IMR-90 (cell line): ENCODE measurements at regions not wholly inside any gene's neighbourhood (a gene's known extent, or its start where the extent isn't known, plus 50 kb on each side); places are given as distances from the start of the nearest gene placed in this dataset.

Experiments used
- ATAC-seq: fragments of 200-7000 bp; cut with Tn5 transposase; 2 replicates; pipeline ENCODE4 v1.9.1; 2020; ENCODE audit warnings: low read depth, mild to moderate bottlenecking, moderate library complexity
- BruUV-seq: library from RNA; stranded (reverse); fragments of 400-500 nt; replicated peaks from 2 replicates; lab custom pipeline; 2021; lab: Mats Ljungman, UMichigan
- CTCF ChIA-PET: fragments of 300-600 bp; formaldehyde crosslinking; extraction: SDS; loops from one replicate; lab custom pipeline; 2021; ENCODE audit warnings: antibody characterized with exemption; lab: Yijun Ruan, JAX
- POLR2A ChIA-PET: fragments of 300-600 bp; sonication (Branson Sonifier 250); formaldehyde crosslinking; loops from one replicate; lab custom pipeline; 2022; ENCODE audit warnings: antibody characterized with exemption; ENCODE audit not compliant: unreplicated experiment; lab: Charles Lee
- DNase-seq: peaks from one replicate; pipeline ENCODE4 v3.0.0; 2013
- H2AFZ ChIP-seq: replicated peaks from 2 replicates; pipeline ENCODE3; 2013; ENCODE audit warnings: low read length, mild to moderate bottlenecking; ENCODE audit not compliant: poor library complexity
- H2AK5ac ChIP-seq: 2 replicates; pipeline ENCODE4 v1.6.1; 2013; ENCODE audit warnings: low read depth, low read length, inconsistent platforms
- H2AK9ac ChIP-seq: replicated peaks from 2 replicates; pipeline ENCODE3; 2013; ENCODE audit warnings: mild to moderate bottlenecking, low read depth, low read length, moderate library complexity; ENCODE audit not compliant: poor library complexity
- H2BK120ac ChIP-seq: 2 replicates; pipeline ENCODE4 v1.6.1; 2013; ENCODE audit warnings: low read depth, low read length, inconsistent platforms
- H2BK15ac ChIP-seq: 3 replicates; pipeline ENCODE4 v1.6.1; 2013; ENCODE audit warnings: low read depth, low read length, inconsistent platforms
- H2BK20ac ChIP-seq: 2 replicates; pipeline ENCODE4 v1.6.1; 2013; ENCODE audit warnings: low read depth, mild to moderate bottlenecking, inconsistent platforms, low read length, moderate library complexity
- H2BK5ac ChIP-seq: 2 replicates; pipeline ENCODE4 v1.6.1; 2013; ENCODE audit warnings: mild to moderate bottlenecking, low read depth, low read length, inconsistent platforms; ENCODE audit not compliant: poor library complexity, severe bottlenecking
- H3K14ac ChIP-seq: replicated peaks from 2 replicates; pipeline ENCODE4 v1.6.1; 2013; ENCODE audit warnings: low read depth, low read length, inconsistent platforms
- H3K18ac ChIP-seq: 2 replicates; pipeline ENCODE4 v1.6.1; 2013; ENCODE audit warnings: low read depth, low read length, control low read depth
- H3K23ac ChIP-seq: 2 replicates; pipeline ENCODE4 v1.6.1; 2013; ENCODE audit warnings: low read depth, low read length, inconsistent platforms
- H3K27ac ChIP-seq: 2 replicates; pipeline ENCODE4 v1.5.1; 2013; ENCODE audit warnings: mild to moderate bottlenecking, control low read depth, low read length; ENCODE audit not compliant: insufficient read depth
- H3K27me3 ChIP-seq: 2 replicates; pipeline ENCODE4 v1.6.1; 2013; ENCODE audit warnings: low read length; ENCODE audit not compliant: control insufficient read depth, insufficient read depth
- H3K36me3 ChIP-seq: 2 replicates; pipeline ENCODE4 v1.6.1; 2013; ENCODE audit warnings: low read length, mixed read lengths; ENCODE audit not compliant: control insufficient read depth, insufficient read depth
- H3K4ac ChIP-seq: 2 replicates; pipeline ENCODE4 v1.6.1; 2013; ENCODE audit warnings: low read depth, low read length, inconsistent platforms
- H3K4me1 ChIP-seq: 2 replicates; pipeline ENCODE4 v1.6.1; 2013; ENCODE audit warnings: low read length, mixed read lengths; ENCODE audit not compliant: control insufficient read depth, insufficient read depth
- H3K4me2 ChIP-seq: 2 replicates; pipeline ENCODE4 v1.6.1; 2013; ENCODE audit warnings: low read depth, mild to moderate bottlenecking, control low read depth, low read length, moderate library complexity
- H3K4me3 ChIP-seq: 2 replicates; pipeline ENCODE4 v1.5.1; 2013; ENCODE audit warnings: low read depth, mild to moderate bottlenecking, control low read depth, low read length, moderate library complexity; ENCODE audit not compliant: insufficient read depth
- H3K56ac ChIP-seq: 2 replicates; pipeline ENCODE4 v1.6.1; 2013; ENCODE audit warnings: low read length, inconsistent platforms; ENCODE audit not compliant: insufficient read depth; ENCODE audit errors: extremely low read depth
- H3K79me1 ChIP-seq, 2 experiments: 2 replicates each; pipeline ENCODE4 v1.6.1; 2013; ENCODE audit warnings: low read length in 2 of 2, inconsistent platforms in 1 of 2, low read depth in 1 of 2
- H3K9ac ChIP-seq: 2 replicates; pipeline ENCODE4 v1.6.1; 2013; ENCODE audit warnings: low read depth, low read length, control low read depth
- H3K9me1 ChIP-seq: 2 replicates; pipeline ENCODE4 v1.6.1; 2013; ENCODE audit warnings: low read length, inconsistent platforms; ENCODE audit not compliant: insufficient read depth
- H3K9me3 ChIP-seq: 2 replicates; pipeline ENCODE4 v1.6.1; 2013; ENCODE audit warnings: low read length; ENCODE audit not compliant: control insufficient read depth, insufficient read depth
- H4K20me1 ChIP-seq: 2 replicates; pipeline ENCODE4 v1.6.1; 2013; ENCODE audit warnings: low read length, inconsistent platforms; ENCODE audit not compliant: insufficient read depth
- H4K5ac ChIP-seq: 2 replicates; pipeline ENCODE4 v1.6.1; 2013; ENCODE audit warnings: mild to moderate bottlenecking, low read depth, low read length, control low read depth
- H4K8ac ChIP-seq, 2 experiments: 2 replicates each; pipeline ENCODE4 v1.6.1; 2013; ENCODE audit warnings: low read depth in 2 of 2, low read length in 2 of 2, control low read depth in 1 of 2, inconsistent platforms in 1 of 2
- H4K91ac ChIP-seq: 2 replicates; pipeline ENCODE4 v1.6.1; 2013; ENCODE audit warnings: low read depth, low read length, inconsistent platforms; ENCODE audit not compliant: insufficient read depth
- BHLHE40 ChIP-seq: fragments of 150-350 bp; IDR thresholded peaks from 2 replicates; pipeline ENCODE4 v1.6.1; 2016; ENCODE audit warnings: mild to moderate bottlenecking, low read depth, low read length
- FOS ChIP-seq: fragments of 150-350 bp; IDR thresholded peaks from 2 replicates; pipeline ENCODE4 v1.6.1; 2016; ENCODE audit warnings: low read depth, low read length
- POLR2A ChIP-seq: IDR thresholded peaks from 2 replicates; pipeline ENCODE4 v1.6.1; 2012; ENCODE audit warnings: mild to moderate bottlenecking, low read depth, low read length
- RFX5 ChIP-seq: IDR thresholded peaks from 2 replicates; pipeline ENCODE4 v1.8.0; 2012; ENCODE audit warnings: low read depth, mild to moderate bottlenecking, low read length, moderate library complexity
- WGBS, 2 experiments: methylation state at CpG; one replicate each; pipeline versions ENCODE4 v1.1.5 to v1.1.7; 2013; ENCODE audit warnings: missing lambda C conversion rate in 2 of 2; ENCODE audit not compliant: insufficient read length in 1 of 2; ENCODE audit errors: extremely low coverage in 2 of 2; 5-methylcytosine and 5-hydroxymethylcytosine counted together
- dilution Hi-C: fragments of 300-500 bp; cut with HindIII; formaldehyde crosslinking; loops from one replicate; pipeline ENCODE4 v1.14.3; 2018; ENCODE audit warnings: low sequenced_read_pairs; ENCODE audit not compliant: unreplicated experiment
- in situ Hi-C: fragments of 300-500 bp; cut with MboI; formaldehyde crosslinking; loops from 3 replicates; pipeline ENCODE4 v1.14.3; 2019; ENCODE audit warnings: low sequenced_read_pairs, inconsistent platforms, mixed read lengths
- intact Hi-C: fragments of 100-400 bp; cut with micrococcal nuclease; formaldehyde crosslinking; loops from 2 replicates; pipeline ENCODE4 v1.10.0; 2022

DNA sequence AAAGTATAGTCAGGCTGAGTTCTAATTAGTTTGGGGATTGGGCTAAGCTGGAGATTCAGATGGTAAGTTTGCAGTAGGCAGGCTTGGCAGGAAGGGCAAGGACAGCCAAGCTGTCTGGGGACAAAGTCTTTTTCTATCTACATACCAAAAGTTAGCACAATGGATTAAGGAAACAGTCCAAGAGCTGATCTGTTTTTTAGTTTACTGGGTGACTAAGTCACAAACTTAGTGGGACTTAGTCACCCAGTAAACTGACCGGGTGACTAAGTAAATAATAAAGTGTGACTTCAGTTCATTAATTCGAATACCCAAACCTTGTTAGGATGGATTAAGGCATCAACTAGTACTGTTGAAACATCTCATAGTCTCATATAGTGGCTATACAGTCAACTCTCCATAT lies 1386.0 kb upstream of the CELF4 start:
- Histone ChIP-seq H2AK5ac (no peak overlapping the region), H3K56ac (no peak overlapping the region), H3K4ac (no peak overlapping the region), H4K8ac (no peak overlapping the region), H3K9me3 (peaks cover 9% of the 10 kb centered on the region), H4K5ac (no peak overlapping the region), H3K9ac (no peak overlapping the region), H4K91ac (no peak overlapping the region), H4K20me1 (no peaks in the 10 kb centered on the region), H3K79me1 (no peaks in the 10 kb centered on the region), H2AK9ac (no peak overlapping the region), H2BK15ac (no peak overlapping the region), H3K27ac (no peak overlapping the region), H3K4me2 (no peak overlapping the region), H3K9me1 (no peaks in the 10 kb centered on the region), H3K4me3 (no peak overlapping the region), H3K14ac (no peak overlapping the region), H3K27me3 (no peaks in the 10 kb centered on the region), H3K36me3 (no peaks in the 10 kb centered on the region), H2BK120ac (no peak overlapping the region), H3K18ac (no peak overlapping the region), H3K4me1 (no peaks in the 10 kb centered on the region), H2AFZ (no peak overlapping the region), H2BK20ac (no peak overlapping the region), H3K23ac (no peak overlapping the region), H2BK5ac (no peak overlapping the region)
- dilution Hi-C loops (no loop called here), in situ Hi-C loops (no loop called here), intact Hi-C loops (no loop called here)
- POLR2A ChIA-PET = no interaction called here
- no peak for DNase-seq
- WGBS, 2 experiments = no CpG with 5 or more reads among the region's 2 CpGs
- ATAC-seq = no peak
- no TSS peak for BruUV-seq
- CTCF ChIA-PET = no interaction called here
- TF ChIP-seq FOS (no peak), RFX5 (no peak), BHLHE40 (no peak), POLR2A (no peak)
